SU-DHL-6 (cell line): ENCODE measurements at regions not wholly inside any gene's neighbourhood (a gene's known extent, or its start where the extent isn't known, plus 50 kb on each side); places are given as distances from the start of the nearest gene placed in this dataset.

ENCODE experiments used
- CTCF ChIP-seq: fragments of 200-600 bp; sonication (generic); IDR thresholded peaks from one replicate; pipeline ENCODE4 v1.5.1; 2017; ENCODE audit warnings: antibody characterized with exemption, mild to moderate bottlenecking, low read length, moderate library complexity; ENCODE audit not compliant: insufficient read depth, poor library complexity, severe bottlenecking
- EZH2phosphoT487 ChIP-seq: fragments of 200-600 bp; sonication (generic), shearing (Covaris generic); conservative IDR thresholded peaks from 2 replicates; pipeline ENCODE4 v1.6.1; 2018; ENCODE audit warnings: mild to moderate bottlenecking, antibody characterized with exemption, low read length, moderate library complexity, mixed read lengths

GRCh38 chr4:3366893-3367775, 74.3 kb downstream of the RGS12 start:
- TF ChIP-seq CTCF (no peak), EZH2phosphoT487 (no peak)
